ENCODE measurements at regions not wholly inside any gene's neighbourhood (a gene's known extent, or its start where the extent isn't known, plus 50 kb on each side); places are given as distances from the start of the nearest gene placed in this dataset.
A peak's percentile ranks its signal among the peaks of the same experiment; 100 is the strongest.

DNA sequence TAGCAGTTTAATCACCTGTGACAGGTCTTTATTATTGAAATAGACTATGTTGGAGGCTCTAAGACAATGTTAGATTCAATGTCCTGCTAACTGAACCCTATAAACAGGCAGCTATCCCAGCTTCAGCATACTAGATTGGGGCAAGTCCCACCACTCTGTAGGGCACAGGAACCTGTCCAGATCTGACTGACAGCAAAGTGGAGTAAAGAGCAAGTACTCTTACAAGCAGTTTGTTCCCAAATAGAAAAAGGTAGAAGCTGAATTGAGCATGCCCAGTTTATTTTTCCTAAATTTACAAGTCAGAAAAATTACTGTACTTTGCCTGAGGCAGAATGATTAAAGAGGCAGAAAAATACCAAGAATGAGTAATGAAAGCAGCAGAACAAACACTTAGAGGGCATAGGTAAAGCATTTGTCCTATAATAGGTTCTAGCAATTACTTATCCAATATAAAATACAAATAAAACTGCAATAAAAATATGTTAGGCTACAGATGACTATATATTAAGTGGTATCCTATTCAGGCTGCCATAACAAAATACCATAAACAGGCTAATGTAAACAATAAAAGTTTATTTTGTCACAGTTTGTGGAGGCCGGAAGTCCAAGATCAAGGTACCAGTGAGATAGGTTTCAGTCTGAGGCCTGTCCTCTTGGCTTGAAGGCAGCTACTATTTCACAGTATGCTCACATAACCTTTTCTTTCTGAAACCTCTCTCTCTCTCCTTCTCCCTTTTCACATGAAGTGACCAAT is 868.2 kb downstream of the C12orf50 start:
- DNase-seq (ENCODE audit: low read depth), result no peak

- peak; percentile 94 for DNase-seq (ENCODE audit: low read depth)
These were observed 871.4 kb downstream of the C12orf50 start for GRCh38 chr12:87157791-87158190.

DNA sequence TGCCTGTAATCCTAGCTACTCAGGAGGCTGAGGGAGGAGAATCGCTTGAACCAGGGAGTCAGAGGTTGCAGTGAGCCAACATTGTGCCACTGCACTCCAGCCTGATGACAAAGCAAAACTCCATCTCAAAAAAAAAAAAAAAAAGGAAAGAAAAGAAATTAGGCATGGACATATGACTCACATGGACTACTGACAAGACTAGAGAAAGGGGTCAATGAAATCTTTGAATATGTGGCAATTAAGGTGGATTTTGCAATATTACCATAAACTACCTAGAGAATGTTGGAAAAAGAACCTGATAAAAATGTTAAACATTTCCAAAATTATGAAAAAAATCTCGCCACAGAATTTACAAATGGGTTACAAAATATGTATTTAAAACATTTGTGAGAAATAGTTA is 873.6 kb downstream of the C12orf50 start:
- no peak for DNase-seq (ENCODE audit: low read depth)

DNA sequence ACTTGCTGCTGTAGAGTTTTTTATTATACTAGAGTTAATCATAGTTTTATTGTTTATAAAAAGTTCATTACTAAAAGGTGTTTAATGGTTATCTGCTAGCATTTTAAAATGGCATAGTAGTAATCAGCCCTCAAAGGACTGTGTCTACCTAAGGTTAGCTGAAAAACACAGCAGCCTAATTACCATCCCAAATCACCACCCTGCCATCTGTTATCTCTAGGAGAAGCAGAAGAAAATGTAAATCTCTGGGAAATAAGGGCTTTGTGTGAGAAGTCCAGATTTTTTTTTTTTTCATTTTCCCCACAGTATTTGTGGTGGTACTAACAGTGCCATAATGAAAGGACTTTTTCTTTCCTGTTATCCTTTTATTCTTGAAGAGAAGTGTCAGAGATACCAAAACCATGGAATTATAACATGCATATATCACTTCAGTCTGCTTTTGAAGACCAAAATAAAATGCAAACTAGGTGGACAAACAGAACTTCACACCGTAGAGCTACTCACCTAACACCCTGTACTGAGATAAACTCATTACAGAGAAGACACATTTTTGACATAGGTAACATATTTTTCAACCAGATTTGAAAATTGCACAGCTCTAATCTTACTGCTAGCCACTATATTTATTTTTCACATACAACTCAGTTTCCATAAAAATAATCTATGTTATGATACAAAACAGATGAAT is 876.2 kb downstream of the C12orf50 start:
- no peak for DNase-seq (ENCODE audit: low read depth)

GRCh38 chr12:87152075-87152474 is 877.1 kb downstream of the C12orf50 start:
- no peak for DNase-seq (ENCODE audit: low read depth)

GRCh38 chr12:87150969-87151662 is 878.1 kb downstream of the C12orf50 start:
- DNase-seq (ENCODE audit: low read depth), result no peak

GRCh38 chr12:87142342-87142741 is 886.2 kb upstream of the MGAT4C start:
- DNase-seq (ENCODE audit: low read depth), result no peak

GRCh38 chr12:87141091-87141490 is 884.9 kb upstream of the MGAT4C start:
- DNase-seq (ENCODE audit: low read depth), result no peak

GRCh38 chr12:87140262-87140661 is 884.1 kb upstream of the MGAT4C start:
- DNase-seq (ENCODE audit: low read depth), result no peak

DNA sequence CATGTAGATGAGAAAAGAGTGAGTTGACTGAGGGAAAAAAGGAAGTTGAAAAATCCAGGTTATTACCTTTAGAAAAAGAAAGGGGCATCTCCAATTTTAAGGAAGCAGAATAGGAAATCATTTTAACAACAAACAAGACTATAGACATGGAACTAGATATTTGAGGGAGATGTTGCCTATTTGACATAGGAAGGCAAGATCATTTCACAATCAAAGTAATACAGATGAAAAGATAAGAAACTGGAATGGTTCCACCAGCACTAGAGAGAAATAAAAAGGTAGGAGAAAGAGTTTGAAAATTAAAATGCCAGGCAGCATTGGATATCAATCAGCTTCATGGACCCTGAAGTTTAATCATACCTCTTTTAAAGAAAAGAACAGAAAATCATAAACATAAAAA is 881.0 kb upstream of the MGAT4C start:
- DNase-seq (ENCODE audit: low read depth), result no peak

- DNase-seq (ENCODE audit: low read depth), result no peak
These were observed 880.3 kb upstream of the MGAT4C start for GRCh38 chr12:87136330-87136976.

DNA sequence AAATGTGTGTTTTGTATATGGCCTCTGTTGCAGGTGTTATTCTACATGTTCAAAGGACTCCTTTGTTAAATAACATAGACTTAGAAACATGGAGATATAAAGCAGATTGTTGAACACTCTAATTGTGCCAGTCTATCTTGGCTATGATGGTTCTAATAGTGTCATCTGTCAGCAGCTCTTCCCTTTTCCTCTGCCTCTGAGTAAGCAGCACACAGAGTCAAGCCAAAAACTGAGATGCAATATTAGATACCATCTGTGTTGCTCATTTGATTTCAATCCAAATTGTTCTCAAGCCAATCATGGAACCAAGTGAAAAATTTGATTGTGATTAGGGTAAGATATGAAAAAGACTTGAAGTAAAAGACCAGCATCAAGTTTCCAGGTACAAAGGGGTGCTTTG is 871.1 kb upstream of the MGAT4C start:
- no peak for DNase-seq (ENCODE audit: low read depth)

GRCh38 chr12:87121896-87122295 is 865.7 kb upstream of the MGAT4C start:
- no peak for DNase-seq (ENCODE audit: low read depth)

DNA sequence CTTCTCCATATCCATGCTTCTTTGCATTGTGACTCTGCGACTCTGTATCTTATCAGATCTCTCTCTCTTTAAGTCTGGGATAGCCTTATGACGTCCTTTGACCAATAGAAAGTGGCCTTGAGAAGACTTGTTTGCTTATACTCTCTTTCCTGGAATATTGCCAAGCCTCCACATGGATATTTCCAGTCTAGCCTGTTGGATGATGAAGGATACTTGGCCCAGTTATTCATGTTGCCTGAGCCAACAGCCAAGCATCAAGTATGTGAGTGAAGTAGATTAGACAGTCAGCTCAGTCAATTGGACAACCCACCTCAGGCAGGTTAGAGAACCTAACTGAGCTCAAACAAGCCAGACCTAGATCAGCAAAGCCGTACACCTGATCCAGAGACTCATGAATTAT is 864.2 kb upstream of the MGAT4C start:
- DNase-seq (ENCODE audit: low read depth), result no peak

DNA sequence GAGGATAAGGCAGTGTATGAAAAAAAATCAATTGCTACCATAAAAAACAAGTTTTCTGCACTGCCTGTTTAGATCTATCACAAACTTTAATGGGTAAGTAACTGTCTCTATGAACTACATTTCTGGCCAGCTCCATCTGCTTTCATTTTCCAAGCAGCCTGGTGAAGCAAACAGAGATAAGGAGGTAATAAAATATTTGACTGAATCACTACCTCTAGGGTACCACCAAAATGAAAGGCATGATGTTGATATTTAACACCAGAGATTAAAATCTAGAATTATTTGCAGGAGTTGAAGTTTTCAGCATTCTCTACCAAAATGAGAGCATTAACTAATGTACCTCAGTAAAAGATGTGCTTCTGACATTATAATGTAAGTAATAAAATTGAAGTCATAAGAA is 863.5 kb upstream of the MGAT4C start:
- no peak for DNase-seq (ENCODE audit: low read depth)

DNA sequence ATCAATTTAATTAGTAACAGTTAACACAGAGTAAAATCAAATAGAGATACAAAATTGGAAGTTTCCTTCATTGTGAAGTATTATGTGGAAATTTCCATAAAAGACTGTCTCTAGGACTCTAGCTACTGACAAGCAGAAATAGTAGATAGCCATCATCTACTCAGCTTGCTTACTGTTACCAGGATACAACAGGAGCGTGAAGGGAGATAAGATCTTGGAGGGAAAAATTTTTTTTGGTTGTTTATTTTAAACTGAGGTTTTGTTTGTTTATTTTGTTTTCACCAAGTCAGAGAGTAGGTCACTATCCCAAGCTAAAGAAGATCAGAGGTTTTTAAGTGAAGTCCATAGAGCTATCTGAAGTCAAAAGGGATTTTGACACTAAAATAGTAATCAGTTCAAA is 861.3 kb upstream of the MGAT4C start:
- DNase-seq (ENCODE audit: low read depth), result no peak

GRCh38 chr12:87116780-87117179 is 860.6 kb upstream of the MGAT4C start:
- no peak for DNase-seq (ENCODE audit: low read depth)

- no peak for DNase-seq (ENCODE audit: low read depth)
These were observed 856.6 kb upstream of the MGAT4C start for GRCh38 chr12:87112571-87113345.

DNA sequence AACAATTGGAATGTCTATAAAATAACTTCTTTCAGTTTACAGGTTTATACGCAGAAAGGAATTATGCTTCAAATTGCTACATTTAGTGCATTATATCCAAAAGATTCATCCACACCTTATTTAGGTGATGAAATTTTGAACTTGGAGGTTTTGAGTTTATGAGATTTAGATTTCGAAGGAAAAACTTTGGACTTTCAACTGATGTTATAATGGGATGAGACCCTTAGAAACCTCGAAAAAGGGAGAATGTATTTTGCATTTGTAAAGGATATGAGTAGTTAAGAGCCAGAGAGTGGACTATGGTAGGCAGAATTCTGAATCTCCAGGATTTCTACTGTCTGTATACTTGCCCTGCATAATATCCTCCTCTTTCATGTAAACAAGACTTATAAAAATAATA is 851.6 kb upstream of the MGAT4C start:
- DNase-seq (ENCODE audit: low read depth), result no peak

DNA sequence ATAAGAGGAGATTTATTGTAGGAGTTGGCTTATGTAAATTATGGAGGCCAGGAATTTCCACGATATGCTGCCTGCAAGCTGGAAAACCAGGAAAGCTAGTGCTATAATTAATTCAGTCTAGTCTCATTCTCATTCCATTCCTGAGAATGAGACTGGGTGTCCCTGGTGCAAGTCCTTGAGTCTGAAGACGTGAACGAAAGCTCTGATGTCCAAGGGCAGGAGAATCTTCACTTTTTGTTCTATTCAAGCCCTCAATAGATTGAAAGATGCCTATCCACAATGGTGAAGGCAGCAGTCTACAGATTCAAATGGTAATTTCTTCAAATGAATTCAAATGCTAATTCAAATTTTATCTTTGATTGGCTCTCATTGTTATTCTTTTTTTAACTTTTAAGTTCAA is 851.1 kb upstream of the MGAT4C start:
- no peak for DNase-seq (ENCODE audit: low read depth)

- DNase-seq (ENCODE audit: low read depth), result no peak
These were observed 839.9 kb upstream of the MGAT4C start for GRCh38 chr12:87096082-87096585.

DNA sequence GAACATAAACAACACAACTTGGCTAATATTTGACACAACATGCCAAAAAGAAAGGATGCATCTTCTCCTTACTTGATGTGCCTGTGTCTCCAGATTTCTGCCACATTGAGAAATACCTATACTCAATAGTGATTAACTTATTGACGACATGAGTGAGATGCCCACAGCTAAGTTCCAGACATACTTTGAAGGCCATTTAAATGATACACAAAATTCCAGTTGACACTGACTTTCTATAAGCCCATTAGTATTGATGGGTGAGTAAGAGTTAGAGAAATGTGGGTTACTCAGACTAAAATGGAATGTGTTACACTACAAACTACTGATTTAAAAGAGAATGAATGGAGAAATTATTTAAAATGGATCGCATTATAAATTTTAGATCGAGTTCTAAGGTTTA is 838.2 kb upstream of the MGAT4C start:
- DNase-seq (ENCODE audit: low read depth), result no peak

Measured in non-pigmented ciliary epithelial cell (primary cell).